Smooth muscle cell (in vitro differentiated cells): ENCODE measurements at regions not wholly inside any gene's neighbourhood (a gene's known extent, or its start where the extent isn't known, plus 50 kb on each side); places are given as distances from the start of the nearest gene placed in this dataset.

Experiments used
- DNase-seq: peaks from one replicate; lab custom pipeline; 2025; ENCODE audit not compliant: unreplicated experiment; lab: John Stamatoyannopoulos, UW
- H2AFZ ChIP-seq: fragments of 200-600 bp; sonication (generic); 2 replicates; pipeline ENCODE4 v1.6.0; 2016; ENCODE audit warnings: antibody characterized with exemption, low read depth, mild to moderate bottlenecking
- H3F3A ChIP-seq: fragments of 200-600 bp; sonication (generic); 2 replicates; pipeline ENCODE4 v1.6.0; 2017; ENCODE audit warnings: antibody characterized with exemption, low read depth
- H3K27ac ChIP-seq: fragments of 200-600 bp; sonication (generic); 2 replicates; pipeline ENCODE4 v1.5.1; 2016; ENCODE audit warnings: low read depth, mild to moderate bottlenecking
- H3K27me3 ChIP-seq: fragments of 200-600 bp; sonication (generic); 2 replicates; pipeline ENCODE4 v1.6.1; 2016; ENCODE audit warnings: low read depth, mild to moderate bottlenecking
- H3K36me3 ChIP-seq: fragments of 200-600 bp; sonication (generic); 2 replicates; pipeline ENCODE4 v1.5.1; 2016; ENCODE audit warnings: low read depth
- H3K4me1 ChIP-seq: fragments of 200-600 bp; sonication (generic); 2 replicates; pipeline ENCODE4 v1.5.1; 2016; ENCODE audit warnings: low read depth
- H3K4me2 ChIP-seq: fragments of 200-600 bp; sonication (generic); 2 replicates; pipeline ENCODE4 v1.6.0; 2016; ENCODE audit warnings: mild to moderate bottlenecking
- H3K4me3 ChIP-seq: fragments of 200-600 bp; sonication (generic); 2 replicates; pipeline ENCODE4 v1.5.1; 2016; ENCODE audit warnings: mild to moderate bottlenecking
- H3K79me2 ChIP-seq: fragments of 200-600 bp; sonication (generic); 2 replicates; pipeline ENCODE4 v1.6.0; 2016; ENCODE audit warnings: low read depth, mild to moderate bottlenecking
- H3K9ac ChIP-seq: fragments of 200-600 bp; sonication (generic); 2 replicates; pipeline ENCODE4 v1.6.0; 2016; ENCODE audit warnings: low read depth
- H3K9me3 ChIP-seq: fragments of 200-600 bp; sonication (generic); replicated peaks from 2 replicates; pipeline ENCODE4 v1.5.1; 2016; ENCODE audit warnings: low read depth
- H4K20me1 ChIP-seq: fragments of 200-600 bp; sonication (generic); 2 replicates; pipeline ENCODE4 v1.6.0; 2016; ENCODE audit warnings: low read depth
- WGBS: methylation state at CpG from one replicate; pipeline ENCODE4 v1.1.7; 2016; ENCODE audit warnings: low lambda C conversion rate; 5-methylcytosine and 5-hydroxymethylcytosine counted together
- TF ChIP-seq, protein P1 (sequence below): fragments of 200-600 bp; sonication (generic); IDR thresholded peaks from 2 replicates; pipeline ENCODE4 v1.5.1; 2017; ENCODE audit warnings: borderline replicate concordance, mild to moderate bottlenecking, antibody characterized with exemption; ENCODE audit not compliant: insufficient read depth, poor library complexity, severe bottlenecking

DNA sequence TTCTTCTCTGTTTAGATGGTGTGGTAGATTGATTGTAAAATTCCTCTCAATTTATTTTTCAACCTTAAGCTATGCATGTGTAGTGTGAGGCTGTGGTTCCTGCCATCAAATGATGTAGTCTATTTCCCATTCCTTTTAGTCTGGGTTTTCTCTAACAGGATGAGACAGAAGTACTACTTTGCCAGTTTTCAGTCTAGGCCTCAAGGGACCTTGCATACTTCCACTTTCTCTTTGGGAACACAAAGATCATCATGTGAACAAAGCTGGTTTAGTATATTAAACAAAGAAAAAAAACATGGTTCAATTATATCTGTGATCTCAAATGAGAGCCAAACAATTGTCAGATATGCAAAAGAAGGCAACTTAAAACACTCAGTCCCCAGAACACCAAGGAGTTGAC is 1284.0 kb downstream of the RAPGEF2 start:
- TF ChIP-seq, protein P1, sequence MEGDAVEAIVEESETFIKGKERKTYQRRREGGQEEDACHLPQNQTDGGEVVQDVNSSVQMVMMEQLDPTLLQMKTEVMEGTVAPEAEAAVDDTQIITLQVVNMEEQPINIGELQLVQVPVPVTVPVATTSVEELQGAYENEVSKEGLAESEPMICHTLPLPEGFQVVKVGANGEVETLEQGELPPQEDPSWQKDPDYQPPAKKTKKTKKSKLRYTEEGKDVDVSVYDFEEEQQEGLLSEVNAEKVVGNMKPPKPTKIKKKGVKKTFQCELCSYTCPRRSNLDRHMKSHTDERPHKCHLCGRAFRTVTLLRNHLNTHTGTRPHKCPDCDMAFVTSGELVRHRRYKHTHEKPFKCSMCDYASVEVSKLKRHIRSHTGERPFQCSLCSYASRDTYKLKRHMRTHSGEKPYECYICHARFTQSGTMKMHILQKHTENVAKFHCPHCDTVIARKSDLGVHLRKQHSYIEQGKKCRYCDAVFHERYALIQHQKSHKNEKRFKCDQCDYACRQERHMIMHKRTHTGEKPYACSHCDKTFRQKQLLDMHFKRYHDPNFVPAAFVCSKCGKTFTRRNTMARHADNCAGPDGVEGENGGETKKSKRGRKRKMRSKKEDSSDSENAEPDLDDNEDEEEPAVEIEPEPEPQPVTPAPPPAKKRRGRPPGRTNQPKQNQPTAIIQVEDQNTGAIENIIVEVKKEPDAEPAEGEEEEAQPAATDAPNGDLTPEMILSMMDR = no peak
- no peak for DNase-seq
- no peaks in the 10 kb centered on the region for H3K79me2 ChIP-seq

GRCh38 chr4:160399826-160400225 is 1296.9 kb downstream of the RAPGEF2 start:
- TF ChIP-seq, protein P1 = no peak
- H3K9ac ChIP-seq = no peak overlapping the region

More for the DNA sequence above, 1284.0 kb downstream of the RAPGEF2 start:
- Histone ChIP-seq H2AFZ (peak overlapping the region; percentile 58), H3K36me3 (no peaks in the 10 kb centered on the region), H3K4me1 (no peaks in the 10 kb centered on the region), H3K4me3 (no peak overlapping the region), H3K27ac (no peak overlapping the region), H3K27me3 (no peaks in the 10 kb centered on the region), H3K4me2 (no peak overlapping the region), H3K9me3 (no peaks in the 10 kb centered on the region), H3K9ac (no peak overlapping the region), H4K20me1 (no peaks in the 10 kb centered on the region), H3F3A (no peaks in the 10 kb centered on the region)

GRCh38 chr4:160403081-160403480 is 1300.2 kb downstream of the RAPGEF2 start:
- TF ChIP-seq, protein P1 = no peak
- Histone ChIP-seq H3K79me2 (no peaks in the 10 kb centered on the region), H3K4me2 (no peak overlapping the region), H2AFZ (no peak overlapping the region), H3K4me1 (no peaks in the 10 kb centered on the region), H3K9ac (no peak overlapping the region), H3K27me3 (no peaks in the 10 kb centered on the region), H3K4me3 (no peak overlapping the region), H3K27ac (no peak overlapping the region), H3K36me3 (no peaks in the 10 kb centered on the region), H3F3A (no peaks in the 10 kb centered on the region), H3K9me3 (no peaks in the 10 kb centered on the region), H4K20me1 (no peaks in the 10 kb centered on the region)
- WGBS = 95% methylated on average over 2 of the region's 2 CpGs
- no peak for DNase-seq

More at GRCh38 chr4:160399826-160400225, 1296.9 kb downstream of the RAPGEF2 start:
- Histone ChIP-seq H3K4me1 (no peaks in the 10 kb centered on the region), H3K79me2 (no peaks in the 10 kb centered on the region), H3K36me3 (no peaks in the 10 kb centered on the region), H3K9me3 (no peaks in the 10 kb centered on the region), H3F3A (no peaks in the 10 kb centered on the region), H3K27ac (no peak overlapping the region), H4K20me1 (no peaks in the 10 kb centered on the region), H3K4me3 (no peak overlapping the region), H3K27me3 (no peaks in the 10 kb centered on the region), H2AFZ (no peak overlapping the region), H3K4me2 (no peak overlapping the region)
- 80% methylated on average over 3 of the region's 3 CpGs for WGBS
- DNase-seq = no peak

DNA sequence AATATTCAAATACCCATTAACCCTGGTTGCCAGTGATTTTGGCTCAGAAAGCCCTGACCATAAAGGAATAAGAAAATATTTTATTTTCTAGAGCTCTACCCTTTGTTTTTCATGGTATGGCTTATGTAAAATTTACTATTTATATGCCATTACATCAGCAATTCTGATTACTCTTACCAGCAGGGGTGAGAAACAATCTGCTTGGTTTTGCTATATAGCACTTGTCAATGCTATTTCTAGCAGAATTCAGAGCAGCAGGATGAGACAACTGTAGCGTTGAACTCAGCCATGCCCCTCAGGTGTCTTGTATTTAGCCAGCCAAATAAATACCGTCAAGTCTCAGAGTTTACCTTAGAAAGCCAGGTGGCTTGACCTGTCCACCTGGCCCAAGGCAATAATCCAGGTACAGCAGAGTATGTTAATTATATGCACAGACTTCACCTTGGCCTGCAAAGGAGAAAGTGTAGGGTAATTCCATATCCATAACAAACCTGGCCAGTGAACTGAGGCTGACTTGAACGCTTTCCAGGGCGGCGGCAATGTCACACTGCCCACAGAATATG is 1303.5 kb downstream of the RAPGEF2 start:
- H3K9ac ChIP-seq = no peak overlapping the region
- no peaks in the 10 kb centered on the region for H3K9me3 ChIP-seq
- no peak overlapping the region for H2AFZ ChIP-seq
- H3F3A ChIP-seq = no peaks in the 10 kb centered on the region
- TF ChIP-seq, protein P1 = no peak
- DNase-seq = no peak
- no peaks in the 10 kb centered on the region for H4K20me1 ChIP-seq
- no peaks in the 10 kb centered on the region for H3K27me3 ChIP-seq
- H3K4me1 ChIP-seq = no peaks in the 10 kb centered on the region
- no peaks in the 10 kb centered on the region for H3K36me3 ChIP-seq
- H3K4me2 ChIP-seq = no peak overlapping the region
- no peak overlapping the region for H3K27ac ChIP-seq
- no peaks in the 10 kb centered on the region for H3K79me2 ChIP-seq
- 79% methylated on average over 5 of the region's 5 CpGs for WGBS
- H3K4me3 ChIP-seq = no peak overlapping the region
